SK-N-DZ (cell line): ENCODE measurements at regions not wholly inside any gene's neighbourhood (a gene's known extent, or its start where the extent isn't known, plus 50 kb on each side); places are given as distances from the start of the nearest gene placed in this dataset.

ENCODE experiments used
- DNase-seq: peaks from one replicate; pipeline ENCODE4 v3.0.0-alpha.2; 2015; ENCODE audit warnings: low spot score

DNA sequence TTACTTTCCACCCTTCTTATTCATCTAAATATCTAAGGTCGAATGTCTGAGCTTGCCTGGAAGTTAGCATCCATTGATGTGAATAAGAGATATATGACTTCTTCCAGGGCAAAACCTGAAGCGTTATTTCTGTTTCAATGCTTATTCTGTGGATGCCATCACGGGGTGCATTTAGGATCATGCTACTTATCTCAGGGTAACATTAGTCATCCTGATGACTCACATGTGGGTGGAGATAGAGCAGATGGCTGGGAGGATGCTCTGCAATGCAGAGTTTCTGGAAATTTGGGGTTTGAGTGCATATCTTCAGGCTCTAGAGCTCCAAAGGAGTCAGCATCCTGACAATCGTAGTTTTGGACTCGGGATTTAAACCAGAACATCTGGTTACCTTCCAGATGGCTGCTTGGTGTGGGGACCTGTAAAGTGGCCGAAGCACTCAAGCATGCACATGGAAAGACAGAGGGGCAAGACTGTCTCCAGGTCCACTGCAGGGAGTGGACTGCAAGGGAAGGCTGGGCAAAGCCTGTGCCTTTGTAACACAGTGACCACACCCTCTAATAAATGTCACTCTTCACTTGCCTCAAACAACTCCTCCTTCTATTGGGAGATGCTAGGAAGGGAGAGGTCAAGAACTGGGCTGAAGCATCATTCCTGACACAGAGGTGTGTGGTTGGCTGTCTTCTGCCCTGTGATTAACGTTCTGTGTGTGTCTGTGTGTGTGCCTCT, 175.2 kb upstream of the SALL1 start:
- DNase-seq, result no peak

DNA sequence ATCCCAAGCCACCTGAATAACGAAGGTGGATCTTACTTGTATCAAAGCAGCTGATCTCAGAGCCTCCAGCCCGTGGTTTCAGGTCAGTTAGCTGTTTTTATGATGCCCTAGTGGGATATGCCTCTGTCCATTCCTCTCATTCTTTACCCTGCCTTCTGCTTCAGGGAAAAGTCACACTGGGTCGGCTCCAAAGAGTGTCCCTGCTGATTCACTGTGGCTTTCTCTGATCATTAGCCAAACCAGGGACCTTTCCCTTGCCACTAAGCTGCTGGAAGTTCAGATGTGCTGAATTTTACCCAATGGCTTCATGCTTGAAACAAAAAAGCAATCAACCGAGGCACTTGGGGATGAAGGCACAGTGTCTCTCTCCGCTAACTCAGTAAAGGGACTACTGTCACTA, 170.2 kb upstream of the SALL1 start:
- DNase-seq, result no peak

DNA sequence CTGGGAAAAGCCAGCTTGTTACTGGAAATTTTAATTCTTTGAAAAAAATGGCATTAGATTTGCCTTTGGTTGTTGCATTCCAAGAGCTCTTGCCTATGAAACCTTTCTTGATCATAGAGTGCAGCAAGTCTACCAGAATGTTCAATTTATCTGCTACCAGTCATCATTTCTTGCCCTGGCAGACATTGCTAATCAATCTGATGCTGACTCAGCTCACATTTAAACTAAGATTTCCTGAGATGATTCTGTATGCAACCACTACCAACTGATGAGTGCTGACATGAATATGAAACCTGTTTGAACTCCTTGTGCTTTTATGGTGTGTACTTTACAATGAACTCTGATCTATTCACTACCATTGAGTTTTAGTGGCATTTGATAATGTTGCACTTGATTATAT, 166.5 kb upstream of the SALL1 start:
- DNase-seq, result no peak

DNA sequence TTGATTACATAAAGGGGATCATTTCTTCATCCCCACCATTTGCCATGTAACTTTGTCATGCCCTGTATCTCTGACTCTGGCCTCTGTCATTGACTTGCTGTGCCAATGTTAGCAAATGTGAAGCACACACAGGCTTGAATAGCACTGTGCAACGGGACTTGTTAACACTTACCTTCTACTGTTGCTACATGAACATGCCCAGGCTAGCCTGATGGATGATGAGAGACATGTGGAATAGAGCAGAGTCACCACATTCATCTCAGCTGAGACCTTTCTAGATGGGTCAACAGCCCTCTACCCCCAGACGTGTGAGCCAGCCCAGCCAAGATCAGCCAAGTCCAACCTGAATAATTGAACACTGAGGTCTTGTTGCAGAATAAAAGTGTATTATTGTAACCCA, 162.1 kb upstream of the SALL1 start:
- DNase-seq, result no peak

DNA sequence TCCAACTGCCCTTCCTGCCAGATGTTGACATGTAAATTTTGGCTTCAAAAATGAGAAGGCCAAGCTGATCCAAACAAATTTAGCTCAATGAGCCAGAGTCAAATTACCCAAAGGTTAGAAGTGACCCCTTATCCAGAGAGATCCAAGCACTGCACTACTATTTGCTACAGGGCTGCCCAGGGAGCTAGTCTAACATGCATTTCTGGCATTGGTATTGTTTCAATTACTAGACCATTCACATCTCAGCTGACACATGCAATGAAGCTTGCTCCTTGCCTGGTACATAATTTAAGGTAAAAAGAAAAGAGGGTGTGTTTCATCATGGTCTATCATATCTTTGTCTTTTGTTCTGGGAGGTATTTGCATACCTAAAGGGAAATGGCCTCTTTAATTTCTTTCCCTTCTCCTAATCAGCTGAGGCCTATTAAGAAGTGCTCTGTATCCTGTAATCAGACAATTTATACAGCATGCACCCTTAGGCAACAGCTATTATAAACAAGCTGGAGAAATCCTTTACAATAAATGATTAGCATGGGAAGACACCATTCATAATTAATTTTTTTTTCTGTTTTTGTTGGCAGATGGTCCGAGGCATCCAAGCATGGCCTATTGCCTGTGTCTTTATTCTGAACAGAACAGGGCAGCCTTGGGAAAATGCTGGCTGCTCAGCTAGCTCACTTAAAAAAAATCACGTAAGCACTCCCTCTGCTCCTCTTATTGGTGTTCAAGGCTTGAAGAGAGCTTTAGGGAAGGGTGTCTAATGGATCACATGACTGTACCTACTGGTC, 161.5 kb upstream of the SALL1 start:
- DNase-seq, result no peak

DNA sequence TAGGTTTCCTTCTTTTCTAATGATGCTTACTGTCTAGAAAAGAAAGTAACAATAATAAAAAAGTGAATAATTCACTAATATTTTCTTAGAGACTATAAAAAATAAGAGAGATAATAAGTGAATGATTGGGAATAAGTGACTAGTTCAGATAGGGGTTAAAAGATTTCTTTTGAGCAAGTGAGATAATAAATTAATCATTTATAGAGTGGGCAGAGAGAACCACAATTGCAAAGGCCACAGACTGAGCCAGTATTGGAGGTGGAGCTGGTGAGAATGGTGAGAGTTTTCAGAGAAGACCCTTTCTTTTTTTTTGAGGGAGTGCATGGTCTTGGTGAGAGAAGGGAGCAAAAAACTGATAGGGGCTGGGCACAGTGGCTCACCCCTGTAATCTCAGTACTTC, 159.1 kb upstream of the SALL1 start:
- DNase-seq, result no peak

DNA sequence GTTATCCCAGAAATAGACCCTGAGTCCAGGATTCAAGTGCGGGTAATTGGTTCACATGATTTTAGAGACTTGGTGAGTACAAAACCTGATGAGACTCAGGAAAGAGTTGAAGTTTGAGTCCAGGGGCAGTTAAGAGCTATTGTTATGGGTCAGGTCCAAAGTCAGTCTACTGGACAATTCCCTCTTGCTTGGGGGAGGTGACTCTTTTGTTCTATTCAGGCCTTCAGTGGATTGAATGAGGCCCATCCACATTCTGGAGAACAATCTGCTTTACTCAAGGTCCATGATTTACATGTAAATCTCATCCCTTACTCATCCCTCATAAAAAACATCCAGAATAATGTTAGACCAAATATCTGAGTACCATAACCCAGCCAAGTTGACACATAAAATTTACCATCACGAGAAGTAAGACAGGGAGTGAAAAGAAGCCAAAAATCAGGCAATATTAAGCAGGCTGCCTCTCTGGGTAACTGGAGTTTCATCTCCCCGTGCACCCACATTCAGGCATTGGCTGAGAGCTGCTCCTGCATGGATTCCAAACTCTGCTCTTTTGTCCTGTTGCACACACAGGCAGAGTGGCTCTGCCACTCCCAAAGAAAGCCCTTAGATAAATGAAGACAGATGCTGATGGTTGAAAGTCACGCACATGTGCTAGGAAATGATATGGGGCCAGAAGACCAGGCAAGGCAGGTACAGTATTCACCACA, 156.0 kb upstream of the SALL1 start:
- DNase-seq, result no peak

DNA sequence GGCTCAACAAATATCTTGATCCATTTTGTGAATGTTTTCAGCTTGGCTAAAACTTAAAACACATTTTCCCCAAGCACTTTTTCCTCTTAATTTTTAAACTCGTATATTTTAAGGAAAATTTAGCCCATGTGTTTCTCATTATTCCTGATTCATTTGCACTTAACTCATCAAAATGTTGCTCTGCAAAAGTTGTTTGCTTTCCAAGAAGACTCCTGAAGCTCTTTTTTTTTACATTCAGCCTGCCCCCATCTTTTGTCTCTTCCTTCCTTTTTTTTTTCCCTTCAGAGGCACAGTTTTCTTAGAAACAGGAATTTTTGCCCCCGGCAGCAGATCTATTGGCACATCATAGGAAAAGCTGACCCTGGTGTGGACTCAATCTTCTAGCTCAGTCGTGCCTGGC, 155.0 kb upstream of the SALL1 start:
- no peak for DNase-seq

DNA sequence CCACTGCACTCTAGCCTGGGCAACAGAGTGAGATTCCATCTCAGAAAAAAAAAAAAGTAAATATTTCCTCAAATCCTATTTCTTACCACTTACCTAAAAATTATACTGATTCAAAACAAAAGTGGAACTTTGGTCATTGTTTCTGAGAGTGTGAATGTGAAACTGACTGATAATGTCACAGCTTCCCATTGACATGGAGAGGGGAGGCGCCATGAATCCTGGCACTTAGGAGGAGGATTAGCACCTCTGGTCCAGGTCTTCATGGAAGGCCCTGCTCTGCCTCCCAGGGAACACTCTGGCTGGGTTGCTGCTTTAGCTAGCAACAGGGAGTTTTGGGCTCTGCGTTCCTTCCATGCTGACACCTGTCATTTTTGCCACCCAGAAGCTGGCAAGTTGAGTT, 154.3 kb upstream of the SALL1 start:
- no peak for DNase-seq

DNA sequence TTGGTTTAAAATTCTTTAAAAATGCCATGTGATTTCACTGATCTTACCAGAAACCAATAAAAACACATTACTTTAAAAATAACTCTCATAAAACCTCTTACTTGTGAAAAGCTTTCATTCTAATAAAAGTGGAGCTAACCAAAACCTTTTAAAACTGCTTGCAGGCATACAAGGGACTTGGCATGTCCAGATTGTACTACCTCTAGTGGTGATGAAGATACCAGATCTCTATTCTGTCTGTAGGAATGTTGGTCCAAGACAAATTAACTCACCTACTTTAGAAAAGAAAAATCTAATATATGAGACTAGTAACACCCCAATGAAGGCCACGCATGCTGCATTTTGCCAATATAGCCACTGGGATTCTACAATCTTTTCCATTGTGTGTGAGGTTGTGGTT, 151.0 kb upstream of the SALL1 start:
- DNase-seq, result no peak

DNA sequence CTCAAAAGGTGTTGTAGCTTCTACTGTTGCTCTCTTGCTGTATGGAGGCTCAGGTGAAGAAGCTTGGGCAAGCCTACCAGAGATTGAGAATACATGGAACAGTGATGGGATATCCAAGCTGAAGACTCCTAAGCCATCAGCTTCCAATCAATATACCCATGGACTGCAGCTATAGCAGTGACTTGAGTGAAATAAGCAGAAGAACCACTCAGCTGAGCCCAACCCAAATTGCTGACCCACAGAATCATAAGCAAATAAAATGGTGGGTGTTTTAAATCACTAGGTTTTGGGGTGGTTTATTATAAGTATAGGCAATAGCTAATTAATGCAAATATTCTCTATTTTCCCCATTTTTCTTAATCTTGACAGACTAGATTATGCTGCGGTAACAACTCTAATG, 147.7 kb upstream of the SALL1 start:
- no peak for DNase-seq

DNA sequence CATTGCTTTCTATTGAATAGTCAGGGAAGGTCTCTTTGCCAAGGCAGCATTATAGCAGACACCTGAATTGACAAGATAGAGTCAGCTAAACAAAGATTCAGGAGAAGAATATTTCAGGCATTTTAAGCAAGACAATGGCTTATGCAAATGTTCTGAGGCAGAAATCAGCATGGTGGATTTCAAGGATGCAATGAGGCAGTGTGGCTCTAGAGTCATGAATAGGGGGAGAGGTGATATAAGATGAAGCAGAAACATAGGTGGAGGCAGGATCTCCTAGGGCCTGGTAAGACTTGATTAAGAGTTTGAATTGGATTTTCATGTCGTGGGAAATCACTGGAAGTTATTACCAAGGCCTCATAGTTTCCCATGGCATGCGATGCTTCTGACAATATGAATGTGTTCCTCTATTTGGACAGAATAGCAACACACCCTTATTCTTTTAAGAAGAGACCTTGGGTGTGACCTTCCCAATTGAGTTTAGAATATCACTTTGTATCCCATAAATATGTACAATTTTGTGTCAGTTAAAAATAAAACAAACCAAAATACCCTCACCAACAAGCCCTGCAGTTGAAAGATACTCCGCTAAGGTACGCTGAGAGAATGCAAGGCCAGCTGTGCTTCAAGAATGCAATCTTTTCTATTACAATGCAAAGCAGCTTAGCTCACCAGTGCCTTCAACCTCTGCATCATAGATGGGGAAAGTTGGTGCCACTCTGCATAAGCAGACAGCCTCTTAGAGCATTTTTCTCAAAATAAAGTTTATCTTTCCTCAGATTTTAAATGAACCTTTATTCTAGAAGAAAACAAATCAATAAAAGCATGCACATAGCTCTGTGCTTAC, 139.6 kb upstream of the SALL1 start:
- no peak for DNase-seq

DNA sequence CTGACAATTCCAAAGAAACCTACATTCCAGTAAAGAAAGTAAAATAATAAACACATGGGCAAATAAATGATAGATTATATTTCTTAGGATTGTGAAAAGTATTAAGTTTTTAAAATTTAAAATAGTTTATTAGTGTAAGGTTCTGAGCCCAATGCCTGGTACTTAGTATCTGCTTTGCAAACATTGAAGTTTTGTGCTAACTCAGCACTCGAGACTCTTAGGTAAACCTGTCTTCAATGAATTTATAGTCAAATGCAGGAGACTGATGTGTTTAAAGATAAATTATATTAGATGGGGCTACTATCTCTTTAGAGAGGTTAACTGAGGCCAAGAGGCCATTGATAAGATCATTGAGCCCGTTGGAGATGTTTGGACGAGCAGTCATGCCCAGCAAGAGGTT, 138.3 kb upstream of the SALL1 start:
- no peak for DNase-seq

DNA sequence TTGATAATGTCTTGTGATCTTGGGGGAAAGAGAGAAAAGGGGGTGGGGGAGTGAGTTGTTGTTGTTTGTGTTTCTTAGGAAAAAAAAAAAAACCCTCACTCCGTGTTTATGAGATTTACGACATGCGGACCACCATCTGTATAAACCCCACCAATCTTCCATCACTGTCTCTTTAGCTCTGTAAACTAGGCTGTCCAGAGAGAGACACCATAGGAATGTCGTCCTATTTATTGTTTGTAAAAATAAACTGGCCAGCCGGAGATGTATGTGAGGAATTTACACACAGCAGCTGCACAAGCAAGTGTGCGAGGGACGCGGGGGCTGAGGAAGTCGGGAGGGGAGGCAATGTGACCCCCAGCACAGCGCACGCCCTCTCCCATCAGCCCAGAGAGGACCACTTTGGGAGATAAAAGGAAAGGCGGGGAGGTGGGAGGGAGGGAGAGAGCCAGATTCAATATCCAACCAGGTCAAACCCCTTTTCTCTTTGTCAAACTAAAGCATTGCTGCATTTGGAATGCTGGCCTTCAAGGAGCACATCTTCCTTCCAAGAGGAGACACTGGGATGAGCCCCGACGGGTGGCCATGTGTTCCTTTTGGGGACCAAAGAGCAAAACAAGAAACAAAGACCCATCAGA, 136.2 kb upstream of the SALL1 start:
- DNase-seq, result no peak

DNA sequence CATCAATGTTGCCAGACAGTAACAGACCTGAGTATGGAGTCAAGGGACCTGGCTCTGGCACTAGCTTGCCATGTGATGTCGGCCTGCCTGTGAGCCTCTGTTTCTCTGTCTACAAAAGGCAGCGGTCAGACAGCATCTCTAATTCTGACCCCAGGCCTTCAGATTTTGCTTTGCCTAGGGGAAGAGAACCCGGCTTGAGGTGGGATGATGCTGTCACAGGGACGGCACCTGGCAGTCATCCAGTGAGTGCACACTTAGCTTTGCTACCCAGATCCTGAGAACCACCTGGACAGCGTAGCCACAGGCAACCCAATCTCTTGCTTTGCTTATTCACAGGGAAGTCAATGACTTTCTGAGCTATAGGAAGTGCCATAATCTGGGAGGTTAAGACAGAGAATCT, 135.2 kb upstream of the SALL1 start:
- DNase-seq, result no peak

DNA sequence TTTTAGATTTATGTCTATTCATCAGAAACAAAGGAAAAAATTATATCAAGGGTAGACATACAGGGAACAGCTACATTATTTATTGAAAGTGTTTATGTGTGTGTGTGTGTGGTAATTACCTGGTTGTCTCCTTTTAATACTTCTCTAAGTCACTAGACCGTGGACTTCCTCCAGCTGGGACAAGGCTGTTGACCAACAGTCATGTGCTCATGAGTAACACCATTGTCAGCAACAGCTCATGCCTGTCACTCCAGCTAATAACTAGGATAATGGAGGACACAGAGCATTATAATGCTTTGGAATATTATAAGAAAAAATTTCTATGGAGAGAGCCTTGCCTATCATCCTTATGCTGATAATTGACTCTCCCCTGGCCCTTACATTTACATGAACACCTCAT, 125.3 kb upstream of the SALL1 start:
- DNase-seq, result no peak

DNA sequence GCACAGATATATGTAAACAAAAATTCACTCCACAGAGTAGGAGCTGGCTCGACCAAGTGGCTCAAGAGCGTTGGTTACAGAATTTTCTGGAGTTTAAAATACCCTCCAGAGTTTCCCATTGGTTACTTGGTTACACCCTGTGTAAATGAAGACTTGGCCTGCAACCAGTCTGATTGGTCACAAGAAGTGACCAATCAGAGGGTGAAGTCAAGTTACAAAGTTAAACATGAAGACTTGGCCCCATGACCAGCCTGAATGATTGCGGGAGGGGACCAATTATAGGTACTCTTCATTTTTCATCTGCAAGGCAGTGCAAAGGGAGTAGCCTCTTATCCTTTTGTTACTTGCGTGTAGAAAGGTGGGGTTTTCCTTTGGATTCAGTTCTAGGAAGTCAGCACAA, 121.3 kb upstream of the SALL1 start:
- DNase-seq, result no peak

DNA sequence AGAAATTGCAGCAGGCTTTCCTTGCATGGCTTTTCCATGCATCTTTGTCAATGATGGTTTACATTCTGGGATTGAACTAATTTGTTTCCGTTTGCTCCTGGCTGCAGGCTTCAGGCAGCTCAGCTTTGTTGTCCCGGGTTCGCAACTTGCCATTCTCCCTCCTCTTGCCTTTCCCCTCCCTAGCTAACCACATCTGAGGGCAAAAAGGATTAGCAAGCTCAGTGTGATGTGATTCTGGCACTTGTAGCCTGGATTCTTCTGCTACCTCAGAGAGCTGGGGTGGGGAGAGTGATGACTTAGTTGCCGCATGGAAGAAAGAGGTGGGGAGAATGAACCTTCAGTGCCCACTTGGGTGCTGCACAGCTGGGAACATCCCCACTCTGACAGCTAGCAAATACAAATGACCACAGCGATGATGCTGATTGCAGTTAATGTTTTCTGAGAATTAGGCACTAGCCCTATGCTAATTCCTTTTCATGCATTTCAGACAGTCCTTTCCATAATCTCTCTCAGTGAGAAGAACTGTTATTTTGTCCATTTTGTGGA, 120.2 kb upstream of the SALL1 start:
- DNase-seq, result no peak

DNA sequence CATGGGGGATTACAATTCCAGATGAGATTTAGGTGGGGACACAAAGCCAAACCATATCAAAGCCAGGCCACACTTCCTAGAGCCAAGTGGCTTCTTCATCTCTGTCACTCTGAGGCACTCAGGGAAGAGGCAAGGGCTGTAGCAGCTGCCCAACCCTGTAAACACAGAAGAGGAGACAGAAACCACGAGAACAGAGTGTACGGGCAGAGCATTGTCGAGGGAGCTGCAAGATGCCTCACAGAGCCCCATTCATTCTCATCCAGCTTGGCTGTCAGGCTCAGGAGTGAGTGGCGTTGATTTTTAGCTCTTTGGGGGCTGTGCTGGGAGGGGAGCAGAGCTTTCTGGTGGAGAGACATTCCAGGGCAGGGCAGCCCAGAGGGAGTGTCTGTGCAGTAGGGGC, 117.2 kb upstream of the SALL1 start:
- DNase-seq, result no peak

DNA sequence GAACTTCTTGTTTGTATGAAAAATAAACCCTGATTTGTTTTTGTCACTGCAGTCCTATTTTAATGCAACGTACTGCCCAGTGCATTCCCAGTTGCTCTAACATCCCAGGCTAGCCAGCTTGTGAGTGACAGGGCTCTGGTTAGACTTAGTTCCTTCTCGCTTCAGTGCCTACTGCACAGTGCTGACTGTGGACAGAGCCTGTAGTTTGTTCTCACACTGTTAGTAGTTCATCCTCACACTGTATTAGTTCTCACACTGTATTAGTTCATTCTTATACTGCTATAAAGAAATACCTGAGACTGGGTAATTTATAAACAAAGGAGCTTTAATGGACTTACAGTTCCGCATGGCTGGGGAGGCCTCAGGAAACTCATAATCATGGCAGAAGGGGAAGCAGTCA, 116.6 kb upstream of the SALL1 start:
- DNase-seq, result no peak

DNA sequence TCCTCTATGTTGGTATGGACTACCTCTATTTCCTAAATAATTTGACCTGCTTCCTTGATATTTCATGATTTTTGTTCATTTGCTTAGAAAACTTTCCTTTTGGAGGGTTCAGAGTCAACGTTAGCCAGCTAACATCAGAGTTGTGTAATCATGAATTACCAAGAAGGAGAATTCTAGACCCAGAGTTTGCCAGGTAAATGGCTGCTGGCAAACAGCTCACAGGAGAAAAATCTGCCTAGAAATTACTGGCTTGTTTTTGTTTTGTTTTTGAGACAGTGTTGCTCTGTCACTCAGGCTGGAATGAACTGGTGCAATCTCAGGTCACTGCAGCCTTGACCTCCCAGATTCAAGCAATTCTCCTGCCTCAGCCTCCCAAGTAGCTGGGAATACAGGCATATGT, 111.4 kb upstream of the SALL1 start:
- DNase-seq, result no peak
